HTR-8/SVneo (cell line): ENCODE measurements at regions not wholly inside any gene's neighbourhood (a gene's known extent, or its start where the extent isn't known, plus 50 kb on each side); places are given as distances from the start of the nearest gene placed in this dataset.
"Not testable (repeated sequence)": the region's sequence is repeated elsewhere in the genome, so short reads cannot be mapped to it uniquely, and the experiment has no call there.

Experiments
- DNase-seq: peaks from one replicate; pipeline ENCODE4 v3.0.0; 2011; ENCODE audit warnings: low spot score, mixed read lengths; ENCODE audit not compliant: insufficient read length
- FAIRE-seq: peaks from 2 replicates; lab custom pipeline; 2011; peaks lifted over from hg19 to GRCh38; lab: Jason Lieb, UNC

DNA sequence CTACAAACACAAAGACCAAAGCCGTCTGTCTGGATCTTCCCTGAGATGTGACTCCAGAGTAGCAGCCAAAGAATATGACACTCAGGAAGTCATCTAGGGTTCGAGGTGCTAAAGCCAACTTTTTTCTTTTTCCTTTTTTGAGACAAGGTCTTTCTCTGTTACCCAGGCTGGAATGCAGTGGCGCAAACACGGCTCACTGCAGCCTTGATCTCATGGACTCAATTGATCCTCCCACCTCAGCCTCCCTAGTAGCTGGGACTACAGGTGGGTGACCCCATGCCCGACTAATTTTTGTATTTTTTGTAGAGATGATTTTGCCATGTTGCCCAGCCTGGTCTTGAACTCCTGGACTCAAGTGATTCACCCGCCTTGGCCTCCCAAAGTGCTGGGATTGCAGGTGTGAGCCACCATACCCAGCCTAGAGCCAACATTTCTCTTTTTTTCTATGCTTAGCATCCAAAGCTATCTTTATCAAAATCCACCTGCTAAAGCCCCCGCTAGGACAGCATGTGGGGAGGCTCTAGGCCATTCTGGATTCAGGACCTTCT is 92.8 kb downstream of the TMEM17 start:
- DNase-seq (no peak), FAIRE-seq (no peak)

DNA sequence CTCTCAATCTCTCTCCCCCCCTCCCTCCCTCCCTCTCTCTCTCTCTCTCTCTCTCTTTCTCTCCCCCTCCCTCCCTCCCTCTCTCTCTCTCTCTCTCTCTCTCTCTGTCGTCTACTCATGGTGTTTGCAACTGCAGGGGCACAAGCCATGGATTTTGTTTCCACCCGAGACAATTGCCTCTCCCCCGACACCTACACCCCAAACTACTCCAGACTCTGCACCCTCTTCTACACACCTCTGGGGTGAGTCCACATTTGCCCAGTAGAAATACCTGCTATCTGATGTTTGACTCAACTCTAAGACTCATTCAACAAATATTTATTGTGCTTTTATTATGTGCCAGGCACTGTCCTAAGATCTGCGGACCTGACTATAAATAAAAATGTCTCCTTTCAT is 93.7 kb downstream of the TMEM17 start:
- no peak for FAIRE-seq
- no peak for DNase-seq

DNA sequence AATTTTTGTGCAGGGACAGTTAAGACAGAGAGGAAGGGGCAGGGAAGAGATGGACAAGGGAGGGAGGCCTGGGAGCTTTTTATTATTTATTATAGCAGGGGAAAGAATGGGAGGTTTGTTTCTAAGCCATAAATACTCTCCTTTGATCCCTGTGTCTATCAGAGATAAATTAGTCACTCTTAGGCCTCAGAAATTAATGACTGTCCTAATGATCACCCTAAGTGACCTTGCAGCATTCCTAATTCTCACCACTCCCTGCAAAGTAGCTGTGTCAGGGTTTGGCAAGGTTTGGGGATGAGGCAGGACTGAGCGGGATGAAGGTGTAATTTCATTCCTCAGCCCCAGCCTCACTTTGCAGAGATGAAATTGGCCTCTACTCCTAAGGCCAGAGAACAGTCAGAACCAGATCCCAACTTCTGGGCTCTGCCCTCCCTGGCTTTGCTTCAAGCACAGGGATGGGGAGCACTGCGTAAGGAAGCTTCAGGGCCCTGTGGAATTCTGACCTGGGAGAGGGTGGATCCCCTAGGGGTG is 95.0 kb downstream of the TMEM17 start:
- FAIRE-seq: no peak
- no peak for DNase-seq

DNA sequence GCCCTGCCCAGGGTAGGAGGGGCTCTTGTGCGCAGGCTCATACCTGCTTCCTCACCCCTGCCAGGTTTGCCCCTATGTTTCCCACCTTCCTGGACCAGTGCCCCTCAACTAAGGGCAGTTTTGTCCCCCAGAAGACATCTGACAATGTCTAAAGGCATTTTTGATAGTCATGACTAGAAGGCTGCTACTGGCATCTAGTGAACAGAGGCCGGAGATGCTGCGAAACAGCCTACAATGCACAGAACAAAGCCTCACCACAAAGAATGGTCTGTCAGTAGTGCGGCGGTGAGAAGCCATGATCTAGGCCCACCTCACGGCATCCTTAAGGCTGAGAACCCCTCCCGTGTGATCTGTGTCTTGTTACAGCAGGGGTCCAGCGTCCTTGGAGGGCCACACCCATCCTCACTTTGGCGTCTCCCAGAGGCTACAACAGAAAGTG is 96.0 kb downstream of the TMEM17 start:
- no peak for FAIRE-seq

DNA sequence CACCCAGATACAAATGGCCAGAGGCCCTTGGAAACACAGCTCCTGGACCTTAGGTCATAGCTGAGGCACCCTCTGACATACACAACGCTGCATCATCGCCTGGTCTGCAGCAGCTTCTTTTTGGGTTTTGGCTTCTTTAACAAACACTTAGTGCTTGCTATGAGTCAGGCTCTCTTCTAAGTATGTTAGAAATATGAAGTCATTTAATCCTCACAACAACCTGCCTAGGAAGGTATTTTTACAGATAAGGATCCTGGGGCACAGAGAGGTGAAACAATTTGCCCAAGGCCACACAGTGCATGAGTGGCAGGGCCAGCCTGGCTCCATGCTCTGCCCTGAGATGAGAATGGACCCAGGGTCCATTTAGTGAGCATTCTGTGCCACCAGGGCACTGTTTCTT is 96.6 kb downstream of the TMEM17 start:
- no peak for DNase-seq
- FAIRE-seq: no peak

More for the DNA sequence above, 96.0 kb downstream of the TMEM17 start:
- no peak for DNase-seq

DNA sequence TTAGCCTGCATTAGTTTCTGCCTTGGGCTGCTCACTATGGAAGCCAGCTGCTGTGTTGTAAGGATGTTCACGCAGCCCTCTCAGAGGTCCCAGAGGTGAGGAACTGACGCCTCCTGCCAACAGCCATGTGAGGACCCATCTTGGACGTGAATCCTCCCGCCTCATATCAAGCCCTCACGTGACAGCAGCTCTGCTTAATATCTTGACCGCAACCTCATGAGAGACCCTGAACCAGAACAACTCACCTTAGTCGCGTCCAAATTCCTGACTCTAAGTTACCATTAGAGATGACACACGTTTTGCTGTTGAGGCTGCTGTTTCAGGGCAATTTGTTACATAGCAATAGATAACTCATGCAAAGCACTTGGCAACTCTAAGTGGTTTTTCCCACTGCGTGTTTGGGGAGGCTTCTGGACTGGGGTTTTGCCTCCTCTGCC is 97.7 kb downstream of the TMEM17 start:
- DNase-seq (no peak), FAIRE-seq (no peak)

DNA sequence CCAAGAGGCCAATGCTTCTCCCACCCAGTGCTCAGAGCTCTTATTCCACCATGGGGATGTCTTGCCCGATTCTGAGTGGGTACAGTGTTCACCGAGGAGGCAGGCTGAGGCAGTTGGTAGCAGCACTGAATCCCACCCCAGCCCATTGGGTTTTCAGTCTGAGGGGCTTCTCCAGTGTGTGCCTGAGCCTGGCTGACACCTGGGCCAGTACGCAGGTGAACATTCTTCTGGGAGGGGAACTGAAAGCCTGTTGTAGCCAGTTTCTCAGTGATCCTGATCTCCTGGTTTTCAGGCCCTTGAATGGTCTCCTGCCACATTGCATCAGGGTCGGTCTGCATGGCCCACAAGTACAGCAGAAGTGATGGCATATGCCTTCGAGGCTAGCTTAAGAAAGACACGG is 98.2 kb downstream of the TMEM17 start:
- no peak for DNase-seq
- FAIRE-seq: no peak

DNA sequence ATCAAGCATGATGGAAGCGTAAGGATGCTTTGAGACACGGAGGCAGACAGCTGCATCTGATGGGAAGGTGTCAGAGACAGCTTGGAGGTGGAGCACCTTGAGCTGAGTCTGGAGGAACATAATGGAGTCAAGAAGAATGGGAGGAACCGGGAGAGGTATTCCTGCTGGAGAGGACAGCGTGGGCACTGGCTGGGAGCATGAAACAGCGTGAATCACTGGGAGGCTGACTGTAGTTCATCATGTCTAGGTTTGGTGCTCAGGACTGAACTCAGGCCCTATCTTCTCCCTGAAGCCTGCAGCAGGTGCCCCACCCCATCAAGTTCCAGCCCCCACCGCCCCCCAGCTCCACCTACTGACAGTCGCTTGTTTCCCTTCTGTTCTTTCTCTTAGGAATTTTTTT is 98.6 kb downstream of the TMEM17 start:
- DNase-seq (no peak), FAIRE-seq (no peak)

DNA sequence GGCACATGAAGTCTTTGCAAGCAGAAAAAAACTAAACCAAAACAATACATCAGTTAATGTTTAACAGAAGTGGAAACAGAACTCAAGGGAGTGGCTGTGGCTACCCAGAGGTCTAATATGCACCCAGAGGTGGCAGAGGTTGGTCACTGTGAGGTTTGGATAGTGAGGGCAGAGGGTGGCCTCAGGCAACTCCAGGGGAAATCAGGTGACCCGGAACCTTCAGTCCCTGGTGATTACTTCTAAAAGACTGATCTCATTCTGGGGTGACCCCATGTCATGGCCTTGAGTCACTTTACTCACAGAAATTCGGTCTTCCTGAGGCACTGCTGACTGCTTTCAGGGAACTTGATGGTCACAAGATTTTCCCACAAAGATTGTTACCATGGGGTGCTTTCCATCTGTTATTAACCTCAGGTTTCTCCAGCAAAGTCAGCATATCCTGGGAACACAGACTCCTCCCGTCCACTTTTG is 99.4 kb downstream of the TMEM17 start:
- DNase-seq (no peak), FAIRE-seq (no peak)

DNA sequence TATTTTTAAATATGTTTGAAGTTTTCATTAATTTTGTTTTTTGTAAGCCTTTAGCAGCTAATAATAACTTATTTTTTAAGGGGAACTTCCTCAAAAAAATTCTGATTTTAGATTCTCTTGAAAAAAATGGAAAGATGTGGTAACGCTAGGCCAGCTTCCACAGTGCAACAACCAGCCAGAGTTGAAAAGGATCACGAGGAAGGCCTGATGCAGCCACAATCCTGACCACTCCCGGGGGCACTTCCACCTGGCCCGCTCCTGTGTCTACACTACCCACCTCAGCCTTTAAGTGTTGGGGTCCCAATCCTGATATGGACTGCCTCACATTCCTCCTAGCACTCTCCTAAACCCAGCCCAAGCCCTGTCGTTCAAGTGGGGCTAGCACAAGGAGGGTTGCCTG is 101.1 kb downstream of the TMEM17 start:
- FAIRE-seq: no peak
- DNase-seq: no peak

DNA sequence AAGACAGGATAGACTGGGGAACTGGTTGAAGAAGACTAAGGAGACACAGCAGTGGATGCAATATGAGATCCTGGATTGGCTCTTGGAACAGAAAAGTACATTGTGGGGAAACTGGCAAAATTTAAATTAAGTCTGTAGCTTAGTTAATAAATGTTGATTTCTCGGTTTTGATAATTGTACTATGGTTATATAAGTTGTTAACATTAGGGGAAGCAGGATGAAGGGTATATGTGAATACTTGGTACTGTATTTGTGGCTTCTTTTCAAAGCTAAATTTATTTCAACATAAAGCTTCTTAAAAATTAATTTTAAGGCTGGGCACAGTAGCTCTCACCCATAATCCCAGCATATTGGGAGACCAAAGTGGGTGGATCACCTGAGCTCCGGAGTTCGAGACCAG is 103.8 kb downstream of the TMEM17 start:
- no peak for FAIRE-seq
- no peak for DNase-seq

DNA sequence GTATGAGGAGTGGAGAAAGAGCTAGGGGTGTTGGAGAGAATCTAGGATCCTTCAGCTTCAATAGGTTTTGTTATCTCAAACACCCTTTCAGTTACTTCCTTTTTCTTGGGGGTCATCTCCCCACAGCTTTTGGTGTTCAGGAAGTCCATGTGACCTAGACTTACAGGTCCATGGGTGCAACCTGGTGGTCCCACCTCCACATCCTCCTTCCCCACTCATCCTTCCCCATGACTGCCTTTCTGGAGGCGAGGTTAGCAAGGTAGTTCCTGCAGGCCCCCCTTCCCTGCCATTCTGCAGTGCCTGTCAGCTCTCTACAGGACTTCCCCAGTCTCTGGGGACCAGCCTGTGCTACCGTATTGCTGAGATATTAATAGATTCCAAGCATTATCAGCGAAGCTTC is 107.6 kb downstream of the TMEM17 start:
- FAIRE-seq (no peak), DNase-seq (no peak)

DNA sequence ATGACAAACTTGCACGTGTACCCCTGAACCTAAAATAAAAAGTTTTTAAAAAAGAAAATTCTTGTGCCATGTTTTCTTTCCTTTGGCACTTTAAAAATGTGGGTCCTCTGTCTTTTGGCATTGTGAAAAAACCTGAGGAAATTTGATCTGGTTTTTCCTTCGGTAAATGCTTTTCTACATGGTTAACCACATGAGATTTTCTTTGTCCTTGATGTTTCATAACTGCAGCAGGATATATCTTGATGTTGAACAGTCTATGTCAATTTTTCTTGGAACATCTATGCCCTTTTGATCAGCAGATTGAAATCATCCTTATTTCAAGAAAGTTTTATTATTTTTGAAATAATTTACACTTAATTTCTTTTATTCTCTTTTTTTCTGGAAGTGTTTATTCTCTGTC is 109.1 kb downstream of the TMEM17 start:
- DNase-seq (no peak), FAIRE-seq (no peak)

DNA sequence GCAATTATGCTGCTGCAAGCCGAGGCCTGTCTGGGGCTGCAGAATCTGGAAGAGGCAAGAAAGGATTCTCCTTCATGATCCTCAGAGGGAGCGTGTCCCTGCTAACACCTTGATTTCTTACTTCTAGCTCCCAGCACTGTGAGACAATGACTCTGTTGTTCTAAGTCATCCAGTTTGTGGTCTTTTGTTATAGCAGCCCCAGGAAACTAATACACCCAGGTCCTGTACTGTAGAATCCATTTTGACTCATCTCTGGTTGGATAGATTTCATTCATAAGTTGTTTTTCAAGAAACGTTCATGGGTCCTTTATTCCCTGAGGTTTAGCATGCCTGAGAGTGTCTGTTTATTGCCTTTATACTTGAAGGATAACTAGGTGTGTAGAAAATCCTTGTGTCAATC is 112.7 kb downstream of the TMEM17 start:
- no peak for DNase-seq
- no peak for FAIRE-seq

DNA sequence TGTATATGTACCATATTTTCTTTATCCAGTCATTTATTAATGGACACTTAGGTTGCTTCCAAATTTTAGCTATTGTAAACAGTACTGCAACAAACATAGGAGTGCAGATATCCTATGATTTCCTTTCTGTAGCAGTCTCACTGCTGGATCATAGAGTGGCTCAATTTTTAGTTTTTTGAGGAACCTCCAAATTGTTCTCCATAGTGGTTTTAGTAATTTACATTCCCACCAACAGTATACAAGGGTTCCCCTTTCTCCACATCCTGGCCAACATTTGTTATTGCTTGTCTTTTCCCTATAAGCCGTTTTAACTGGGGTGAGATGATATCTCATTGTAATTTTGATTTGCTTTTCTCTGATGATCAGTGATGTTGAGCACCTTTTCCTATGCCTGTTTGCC is 114.3 kb downstream of the TMEM17 start:
- FAIRE-seq (no peak), DNase-seq (no peak)

DNA sequence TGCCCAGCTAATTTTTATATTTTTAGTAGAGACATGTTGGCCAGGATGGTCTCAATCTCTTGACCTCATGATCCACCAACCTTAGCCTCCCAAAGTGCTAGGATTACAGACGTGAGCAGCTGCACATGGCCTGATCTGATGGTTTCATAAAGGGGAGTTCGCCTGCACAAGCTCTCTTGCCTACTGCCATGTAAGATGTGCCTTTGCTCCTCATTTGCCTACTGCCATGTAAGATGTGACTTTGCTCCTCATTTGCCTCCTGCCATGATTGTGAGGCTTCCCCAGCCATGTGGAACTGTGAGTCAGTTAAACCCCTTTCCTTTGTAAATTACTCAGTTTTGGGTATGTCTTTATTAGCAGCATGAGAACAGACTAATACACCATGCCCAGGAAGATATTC is 119.6 kb downstream of the TMEM17 start:
- not testable (repeated sequence) for FAIRE-seq

DNA sequence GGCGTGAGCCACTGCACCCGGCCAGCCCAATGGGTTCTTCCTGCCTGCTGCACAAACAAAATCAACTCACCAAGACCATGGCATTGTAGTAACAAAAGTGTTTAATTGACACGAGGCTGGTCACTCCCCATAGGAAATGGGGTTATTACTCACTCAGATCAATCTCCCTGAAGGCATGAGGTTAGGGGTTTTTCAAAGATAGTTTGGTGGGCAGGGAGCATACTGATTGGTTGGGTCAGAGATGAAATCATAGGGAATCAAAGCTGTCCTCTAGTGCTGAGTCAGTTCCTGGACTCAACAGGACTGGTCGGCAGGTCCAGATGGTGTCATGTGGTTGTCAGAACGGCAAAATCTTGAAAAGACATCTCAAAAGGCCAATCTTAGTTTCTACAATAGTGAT is 122.1 kb downstream of the TMEM17 start:
- FAIRE-seq (peak; percentile 68), DNase-seq (peak; percentile 38)

More for the DNA sequence above, 119.6 kb downstream of the TMEM17 start:
- DNase-seq: not testable (repeated sequence)

DNA sequence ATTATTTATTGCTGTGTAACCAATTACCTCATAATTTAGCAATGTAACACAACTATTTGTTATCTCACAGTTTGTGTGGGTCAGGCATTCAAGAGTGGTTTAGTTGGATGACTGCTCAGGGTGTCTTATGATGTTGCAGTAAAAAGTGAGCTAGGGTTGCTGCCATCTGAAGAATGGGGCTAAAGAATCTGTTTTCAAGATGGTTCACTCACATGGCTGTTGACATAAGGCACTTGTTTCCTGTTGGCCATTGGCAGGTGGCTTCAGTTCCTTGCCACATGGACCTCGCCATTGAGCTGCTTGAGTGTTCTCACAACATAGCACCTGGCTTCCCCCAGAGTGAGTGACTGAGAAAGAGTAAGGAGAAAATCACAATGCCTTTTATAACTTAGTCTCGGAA is 123.2 kb downstream of the TMEM17 start:
- DNase-seq (no peak), FAIRE-seq (no peak)

DNA sequence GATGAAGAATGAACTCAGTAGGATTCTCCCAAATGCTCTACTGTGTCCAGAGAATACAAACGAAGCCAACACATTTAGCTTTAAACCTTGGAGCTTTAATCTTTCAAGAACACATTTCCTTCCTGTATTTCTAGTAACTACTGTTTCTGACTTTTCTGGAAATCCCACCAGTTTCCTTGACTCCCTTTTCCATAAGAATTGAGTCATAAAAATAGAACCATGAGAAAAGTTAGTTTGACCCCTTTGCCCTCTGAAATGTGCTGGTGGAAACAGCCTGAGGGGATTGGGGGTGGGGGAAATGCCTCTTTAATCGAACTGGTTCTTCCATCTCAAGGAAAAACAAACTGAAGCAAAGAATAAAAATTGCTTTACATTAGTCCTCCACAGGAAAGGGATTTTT is 123.9 kb downstream of the TMEM17 start:
- FAIRE-seq (no peak), DNase-seq (no peak)

DNA sequence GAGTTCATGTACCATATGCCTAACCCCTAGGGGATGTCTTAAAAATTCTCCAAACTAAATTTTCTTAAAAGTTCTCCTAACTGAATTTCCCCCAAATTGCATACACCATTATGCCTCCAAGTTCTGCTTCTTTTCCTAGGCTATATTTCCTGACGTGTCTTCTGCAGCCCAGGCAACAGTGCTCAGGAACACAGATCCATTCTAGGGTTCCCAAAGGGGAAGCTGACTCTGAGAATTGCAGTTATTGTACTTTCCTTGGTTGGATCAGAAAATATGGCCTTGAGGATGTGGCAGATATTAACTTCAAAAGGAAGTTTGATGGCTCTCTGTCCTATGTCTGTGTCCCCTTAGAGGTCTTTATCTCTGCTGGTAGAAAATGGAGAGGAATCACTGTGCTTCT is 124.3 kb downstream of the TMEM17 start:
- FAIRE-seq: no peak
- DNase-seq: no peak

DNA sequence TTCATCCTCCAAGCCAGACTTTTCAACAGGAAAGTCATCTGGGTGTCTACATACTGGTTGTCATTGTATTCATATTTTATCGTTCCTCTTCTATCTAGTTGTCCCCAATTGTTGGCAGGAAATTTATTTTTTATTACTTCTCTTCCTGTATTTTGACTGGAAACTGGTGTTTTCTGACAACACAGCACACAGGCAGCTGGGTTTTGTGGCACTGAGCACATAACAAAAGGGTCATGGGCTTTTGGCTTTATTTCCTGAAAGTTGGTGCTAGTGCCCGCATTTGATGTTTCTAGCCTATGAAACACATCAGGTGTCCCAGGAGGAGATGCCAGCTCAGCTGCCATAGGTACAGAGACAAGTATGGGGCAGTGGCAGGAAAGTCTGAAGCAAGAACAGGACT is 126.4 kb downstream of the TMEM17 start:
- DNase-seq (no peak), FAIRE-seq (no peak)

DNA sequence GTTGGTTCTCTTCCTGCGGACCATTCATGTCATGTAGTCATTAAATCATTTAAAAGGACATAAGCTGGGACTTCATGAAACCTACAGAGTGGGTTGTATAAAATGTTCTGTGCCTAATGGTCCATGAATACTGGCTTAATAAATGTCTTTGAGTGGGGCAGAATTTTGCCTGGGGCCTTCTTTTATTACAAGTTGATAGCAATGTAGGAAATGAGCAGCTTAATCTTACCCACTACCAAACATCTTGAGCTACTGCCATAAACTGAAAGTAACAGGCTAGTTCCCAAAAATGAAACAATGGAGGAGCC is 130.9 kb downstream of the TMEM17 start:
- FAIRE-seq (no peak), DNase-seq (no peak)
